SK-N-SH (cell line): ENCODE measurements at regions not wholly inside any gene's neighbourhood (a gene's known extent, or its start where the extent isn't known, plus 50 kb on each side); places are given as distances from the start of the nearest gene placed in this dataset.

Experiments
- CTCF ChIA-PET: fragments of 300-600, 350-600 bp; formaldehyde crosslinking; extraction: SDS; loops from one replicate; lab custom pipeline; 2021; lab: Yijun Ruan, JAX
- POLR2A ChIA-PET: fragments of 350-600 bp; sonication (Branson Sonifier 250); formaldehyde crosslinking; extraction: SDS; loops from one replicate; lab custom pipeline; 2020; ENCODE audit warnings: antibody characterized with exemption, inconsistent platforms; lab: Yijun Ruan, JAX
- DNase-seq: peaks from one replicate; pipeline ENCODE4 v3.0.0; 2012
- H2AFZ ChIP-seq: fragments of 200-600 bp; sonication (generic); 2 replicates; pipeline ENCODE4 v1.8.1; 2016; ENCODE audit warnings: antibody characterized with exemption, mild to moderate bottlenecking, low read depth
- H3F3A ChIP-seq: fragments of 200-600 bp; sonication (generic); replicated peaks from 2 replicates; pipeline ENCODE3; 2016; ENCODE audit warnings: antibody characterized with exemption, mild to moderate bottlenecking; ENCODE audit not compliant: insufficient read depth
- H3K27ac ChIP-seq, 2 experiments: fragments of 200-500 bp in 1 of 2; fragments of 200-600 bp in 1 of 2; sonication (Bioruptor generic) in 1 of 2; sonication (generic), shearing (Covaris generic) in 1 of 2; 2 replicates each; pipeline versions ENCODE4 v1.5.1 to v1.6.1; 2014 to 2016; ENCODE audit warnings: low read depth in 2 of 2, inconsistent platforms in 1 of 2, low read length in 1 of 2, mild to moderate bottlenecking in 1 of 2, mixed read lengths in 1 of 2
- H3K27me3 ChIP-seq: fragments of 200-600 bp; sonication (generic), shearing (Covaris generic); 2 replicates; pipeline ENCODE4 v1.6.1; 2016; ENCODE audit warnings: mixed run types; ENCODE audit not compliant: insufficient read depth
- H3K36me3 ChIP-seq, 2 experiments: fragments of 200-500 bp in 1 of 2; fragments of 200-600 bp in 1 of 2; sonication (Bioruptor generic) in 1 of 2; sonication (generic) in 1 of 2; replicated peaks in 1 of 2; 2 replicates each; pipeline versions ENCODE3 to v1.5.1; 2014 to 2016; ENCODE audit warnings: low read length in 1 of 2, mild to moderate bottlenecking in 1 of 2; ENCODE audit not compliant: insufficient read depth in 2 of 2, control insufficient read depth in 1 of 2
- H3K4me1 ChIP-seq, 2 experiments: fragments of 200-500 bp in 1 of 2; fragments of 200-600 bp in 1 of 2; sonication (Bioruptor generic) in 1 of 2; sonication (generic), shearing (Covaris generic) in 1 of 2; 2 replicates each; pipeline versions ENCODE4 v1.5.1 to v1.6.1; 2014 to 2016; ENCODE audit warnings: low read depth in 1 of 2, low read length in 1 of 2, mixed run types in 1 of 2; ENCODE audit not compliant: insufficient read depth in 2 of 2, control insufficient read depth in 1 of 2
- H3K4me2 ChIP-seq: fragments of 200-600 bp; sonication (generic), shearing (Covaris generic); 2 replicates; pipeline ENCODE4 v1.6.1; 2017; ENCODE audit warnings: mixed run types
- H3K4me3 ChIP-seq, 2 experiments: fragments of 200-500 bp in 1 of 2; fragments of 200-600 bp in 1 of 2; sonication (Bioruptor generic) in 1 of 2; sonication (generic), shearing (Covaris generic) in 1 of 2; 2 replicates each; pipeline versions ENCODE4 v1.5.1 to v1.8.1; 2014 to 2016; ENCODE audit warnings: low read depth in 2 of 2, inconsistent platforms in 1 of 2, low read length in 1 of 2, mild to moderate bottlenecking in 1 of 2, mixed read lengths in 1 of 2, moderate library complexity in 1 of 2
- H3K79me2 ChIP-seq: fragments of 200-600 bp; sonication (generic); 2 replicates; pipeline ENCODE4 v1.8.1; 2017; ENCODE audit warnings: mild to moderate bottlenecking; ENCODE audit not compliant: insufficient read depth
- H3K9ac ChIP-seq: fragments of 200-600 bp; sonication (generic); 2 replicates; pipeline ENCODE4 v1.6.1; 2017; ENCODE audit warnings: mixed run types
- H3K9me2 ChIP-seq: fragments of 200-600 bp; sonication (generic); 2 replicates; pipeline ENCODE4 v1.6.1; 2017; ENCODE audit warnings: mixed run types
- H3K9me3 ChIP-seq: fragments of 200-600 bp; sonication (generic); 2 replicates; pipeline ENCODE4 v1.6.1; 2017; ENCODE audit warnings: mixed run types, mild to moderate bottlenecking, moderate library complexity
- H4K20me1 ChIP-seq: fragments of 200-600 bp; sonication (generic); 2 replicates; pipeline ENCODE4 v1.6.1; 2017; ENCODE audit warnings: mild to moderate bottlenecking, mixed run types; ENCODE audit not compliant: insufficient read depth
- CHD2 ChIP-seq: fragments of 150-350 bp; IDR thresholded peaks from 2 replicates; pipeline ENCODE4 v1.6.1; 2018; ENCODE audit warnings: low read length; ENCODE audit not compliant: partially characterized antibody
- FOXM1 ChIP-seq: IDR thresholded peaks from 2 replicates; pipeline ENCODE4 v1.4.0; 2012; ENCODE audit warnings: low read depth, mild to moderate bottlenecking
- GABPA ChIP-seq: IDR thresholded peaks from 2 replicates; pipeline ENCODE4 v1.4.0; 2012; ENCODE audit warnings: low read depth, mild to moderate bottlenecking
- POLR2AphosphoS5 ChIP-seq: IDR thresholded peaks from 2 replicates; pipeline ENCODE4 v1.6.1; 2012; ENCODE audit warnings: low read depth, low read length
- RAD21 ChIP-seq: IDR thresholded peaks from 2 replicates; pipeline ENCODE4 v1.6.1; 2012; ENCODE audit warnings: mild to moderate bottlenecking, low read length
- RFX5 ChIP-seq: IDR thresholded peaks from 2 replicates; pipeline ENCODE4 v1.6.1; 2012; ENCODE audit warnings: mild to moderate bottlenecking, improper control_type of control experiment, low read length
- TCF12 ChIP-seq: IDR thresholded peaks from 2 replicates; pipeline ENCODE4 v1.4.0; 2012
- YY1 ChIP-seq: IDR thresholded peaks from 2 replicates; pipeline ENCODE4 v1.4.0; 2012; ENCODE audit warnings: low read depth, mild to moderate bottlenecking
- WGBS: methylation state at CpG from one replicate; pipeline ENCODE4 v1.1.6; 2017; ENCODE audit warnings: low lambda C conversion rate; 5-methylcytosine and 5-hydroxymethylcytosine counted together
- TF ChIP-seq, protein P1 (sequence below): fragments of 200-600 bp; sonication (generic); IDR thresholded peaks from 2 replicates; pipeline ENCODE4 v1.6.1; 2017; ENCODE audit warnings: antibody characterized with exemption, mild to moderate bottlenecking, moderate library complexity
- TF ChIP-seq, protein P2 (sequence below): fragments of 150-350 bp; IDR thresholded peaks from 2 replicates; pipeline ENCODE4 v1.6.1; 2016; ENCODE audit warnings: mild to moderate bottlenecking, low read depth, low read length

DNA sequence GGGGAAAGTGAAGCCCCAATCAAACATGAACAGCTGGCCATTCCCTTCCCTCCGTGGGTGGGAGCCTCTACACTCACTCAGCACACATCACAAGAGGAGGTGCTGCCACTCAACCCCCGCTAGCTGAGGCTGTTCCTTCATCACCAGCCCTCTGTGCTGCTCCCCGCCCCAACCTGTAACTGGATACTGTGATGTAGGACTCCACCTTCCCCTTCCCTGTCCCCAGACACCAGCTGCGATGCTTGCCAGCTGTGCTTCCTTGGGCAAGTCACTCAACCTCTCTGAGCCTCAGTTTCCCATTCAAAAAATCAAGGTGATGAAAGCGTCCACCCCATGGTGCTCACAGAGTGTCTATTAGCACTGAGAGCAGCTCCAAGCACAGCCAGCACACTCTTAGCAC lies 273.2 kb downstream of the MRTFB start:
- TF ChIP-seq CHD2, result no peak
- no peak for TF ChIP-seq GABPA
- TF ChIP-seq, protein P1, sequence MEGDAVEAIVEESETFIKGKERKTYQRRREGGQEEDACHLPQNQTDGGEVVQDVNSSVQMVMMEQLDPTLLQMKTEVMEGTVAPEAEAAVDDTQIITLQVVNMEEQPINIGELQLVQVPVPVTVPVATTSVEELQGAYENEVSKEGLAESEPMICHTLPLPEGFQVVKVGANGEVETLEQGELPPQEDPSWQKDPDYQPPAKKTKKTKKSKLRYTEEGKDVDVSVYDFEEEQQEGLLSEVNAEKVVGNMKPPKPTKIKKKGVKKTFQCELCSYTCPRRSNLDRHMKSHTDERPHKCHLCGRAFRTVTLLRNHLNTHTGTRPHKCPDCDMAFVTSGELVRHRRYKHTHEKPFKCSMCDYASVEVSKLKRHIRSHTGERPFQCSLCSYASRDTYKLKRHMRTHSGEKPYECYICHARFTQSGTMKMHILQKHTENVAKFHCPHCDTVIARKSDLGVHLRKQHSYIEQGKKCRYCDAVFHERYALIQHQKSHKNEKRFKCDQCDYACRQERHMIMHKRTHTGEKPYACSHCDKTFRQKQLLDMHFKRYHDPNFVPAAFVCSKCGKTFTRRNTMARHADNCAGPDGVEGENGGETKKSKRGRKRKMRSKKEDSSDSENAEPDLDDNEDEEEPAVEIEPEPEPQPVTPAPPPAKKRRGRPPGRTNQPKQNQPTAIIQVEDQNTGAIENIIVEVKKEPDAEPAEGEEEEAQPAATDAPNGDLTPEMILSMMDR, result no peak
- TF ChIP-seq POLR2AphosphoS5, result no peak
- TF ChIP-seq, protein P2, sequence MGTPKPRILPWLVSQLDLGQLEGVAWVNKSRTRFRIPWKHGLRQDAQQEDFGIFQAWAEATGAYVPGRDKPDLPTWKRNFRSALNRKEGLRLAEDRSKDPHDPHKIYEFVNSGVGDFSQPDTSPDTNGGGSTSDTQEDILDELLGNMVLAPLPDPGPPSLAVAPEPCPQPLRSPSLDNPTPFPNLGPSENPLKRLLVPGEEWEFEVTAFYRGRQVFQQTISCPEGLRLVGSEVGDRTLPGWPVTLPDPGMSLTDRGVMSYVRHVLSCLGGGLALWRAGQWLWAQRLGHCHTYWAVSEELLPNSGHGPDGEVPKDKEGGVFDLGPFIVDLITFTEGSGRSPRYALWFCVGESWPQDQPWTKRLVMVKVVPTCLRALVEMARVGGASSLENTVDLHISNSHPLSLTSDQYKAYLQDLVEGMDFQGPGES, result no peak
- no peak for TF ChIP-seq RFX5
- TF ChIP-seq TCF12, result no peak
- TF ChIP-seq FOXM1, result no peak
- TF ChIP-seq YY1, result no peak
- no peak for TF ChIP-seq RAD21
- H3K27me3 ChIP-seq, result no peaks in the 10 kb centered on the region
- H3K9ac ChIP-seq, result no peak overlapping the region
- H2AFZ ChIP-seq, result no peak overlapping the region
- H3K27ac ChIP-seq, result no peak overlapping the region
- H3K79me2 ChIP-seq, result no peaks in the 10 kb centered on the region
- H3K4me1 ChIP-seq, result no peaks in the 10 kb centered on the region
- H3F3A ChIP-seq, result no peaks in the 10 kb centered on the region
- no peaks in the 10 kb centered on the region for H3K9me2 ChIP-seq
- no peaks in the 10 kb centered on the region for H3K9me3 ChIP-seq
- H3K4me2 ChIP-seq, result no peak overlapping the region
- POLR2A ChIA-PET, result no interaction called here
- H3K4me3 ChIP-seq, result no peak overlapping the region
- no peak for DNase-seq
- 15% methylated on average over 5 of the region's 5 CpGs for WGBS
- no peaks in the 10 kb centered on the region for H3K36me3 ChIP-seq
- CTCF ChIA-PET, result interaction anchor here (1.2 kb wide), 1 partner anchor 27 kb away, joined by 3 read pairs; no protein-coding TSS in a partner anchor
- no peaks in the 10 kb centered on the region for H4K20me1 ChIP-seq

DNA sequence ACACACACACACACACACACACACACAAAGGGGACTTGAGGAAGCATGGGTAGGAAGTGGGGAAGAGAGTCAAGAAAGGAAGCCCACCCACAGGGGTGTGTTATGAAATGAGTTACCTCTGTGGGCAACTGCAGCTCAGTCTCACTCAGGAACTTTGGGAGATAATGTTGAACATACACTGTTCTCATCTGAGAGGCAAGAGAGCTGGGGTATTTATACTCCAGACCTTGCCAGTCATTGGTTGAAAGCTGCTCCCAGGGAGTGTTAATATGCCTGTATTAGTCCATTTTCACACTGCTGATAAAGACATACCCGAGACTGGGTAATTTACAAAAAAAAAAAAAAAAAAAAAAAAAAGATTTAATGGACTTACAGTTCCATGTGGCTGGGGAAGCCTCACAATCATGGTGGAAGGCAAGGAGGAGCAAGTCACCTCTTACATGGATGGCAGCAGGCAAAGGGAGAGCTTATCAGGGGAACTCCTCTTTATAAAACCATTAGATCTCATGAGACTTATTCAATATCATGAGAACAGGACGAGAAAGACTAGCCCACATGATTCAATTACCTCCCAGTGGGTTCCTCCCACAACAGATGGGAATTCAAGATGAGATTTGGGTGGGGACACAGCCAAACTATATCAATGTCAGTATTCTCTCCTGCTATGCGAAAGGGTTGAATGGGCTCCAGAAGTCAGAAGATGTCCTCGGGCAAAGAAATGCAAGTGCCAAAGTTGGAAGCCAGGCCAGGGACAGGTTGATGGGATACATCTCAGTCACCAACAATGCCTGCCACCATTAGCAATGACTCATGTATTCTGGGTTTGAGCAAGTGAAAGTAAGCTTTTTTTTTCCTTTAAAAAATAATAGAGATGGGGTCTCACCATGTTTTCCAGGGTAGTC lies 270.5 kb downstream of the MRTFB start:
- Histone ChIP-seq H3K9ac (no peak overlapping the region), H3K9me3 (no peaks in the 10 kb centered on the region), H2AFZ (no peak overlapping the region), H3K36me3 (no peaks in the 10 kb centered on the region), H3F3A (no peaks in the 10 kb centered on the region), H3K4me3 (no peak overlapping the region), H3K27ac (no peak overlapping the region), H3K27me3 (no peaks in the 10 kb centered on the region), H3K9me2 (no peaks in the 10 kb centered on the region), H3K79me2 (no peaks in the 10 kb centered on the region), H3K4me1 (no peaks in the 10 kb centered on the region), H4K20me1 (no peaks in the 10 kb centered on the region), H3K4me2 (no peak overlapping the region)
- no peak for DNase-seq
- POLR2A ChIA-PET, result no interaction called here
- TF ChIP-seq, protein P1, result no peak
- CTCF ChIA-PET, result interaction anchor here (0.6 kb wide), 1 partner anchor 63 kb away, joined by 3 read pairs; no protein-coding TSS in a partner anchor
- WGBS, result 29% methylated on average over 4 of the region's 4 CpGs
